Panc1 (cell line): ENCODE measurements at regions not wholly inside any gene's neighbourhood (a gene's known extent, or its start where the extent isn't known, plus 50 kb on each side); places are given as distances from the start of the nearest gene placed in this dataset.

Experiments used
- ATAC-seq: fragments of 200-7000 bp; cut with Tn5 transposase; 2 replicates; pipeline ENCODE4 v1.9.1; 2020; ENCODE audit warnings: mild to moderate bottlenecking, moderate library complexity
- BruUV-seq: library from RNA; stranded (reverse); fragments of 400-500 nt; replicated peaks from 2 replicates; lab custom pipeline; 2021; lab: Mats Ljungman, UMichigan
- CTCF ChIA-PET: fragments of 300-600 bp; sonication (Branson Sonifier 250); formaldehyde crosslinking; loops from one replicate; lab custom pipeline; 2022; ENCODE audit warnings: antibody characterized with exemption; lab: Charles Lee
- POLR2A ChIA-PET: fragments of 300-600 bp; sonication (Branson Sonifier 250); formaldehyde crosslinking; loops from one replicate; lab custom pipeline; 2022; ENCODE audit warnings: antibody characterized with exemption; lab: Charles Lee
- DNase-seq: peaks from one replicate; pipeline ENCODE4 v3.0.0-alpha.2; 2010; ENCODE audit warnings: low read depth, low spot score
- H3K27ac ChIP-seq: 2 replicates; pipeline ENCODE4 v1.5.1; 2011; ENCODE audit warnings: mild to moderate bottlenecking, low read length, inconsistent platforms
- H3K27me3 ChIP-seq: fragments of 200-500 bp; sonication (Bioruptor generic); 2 replicates; pipeline ENCODE4 v1.6.0; 2014; ENCODE audit warnings: low read length, inconsistent platforms; ENCODE audit not compliant: control insufficient read depth, insufficient read depth
- H3K36me3 ChIP-seq: fragments of 200-500 bp; sonication (Bioruptor generic); 2 replicates; pipeline ENCODE4 v1.5.1; 2014; ENCODE audit warnings: inconsistent platforms, mild to moderate bottlenecking, low read length, moderate library complexity; ENCODE audit not compliant: control insufficient read depth, insufficient read depth
- H3K4me1 ChIP-seq: 2 replicates; pipeline ENCODE4 v1.5.1; 2011; ENCODE audit warnings: inconsistent platforms, mild to moderate bottlenecking, low read length, moderate library complexity; ENCODE audit not compliant: control insufficient read depth, insufficient read depth
- H3K4me3 ChIP-seq, 2 experiments: 2 replicates each; pipeline ENCODE4 v1.5.1; 2011 to 2012; ENCODE audit warnings: low read depth in 2 of 2, low read length in 2 of 2, mild to moderate bottlenecking in 2 of 2, inconsistent platforms in 1 of 2, moderate library complexity in 1 of 2
- H3K9me3 ChIP-seq: fragments of 200-500 bp; sonication (Bioruptor generic); 2 replicates; pipeline ENCODE4 v1.5.1; 2014; ENCODE audit warnings: low read depth, mild to moderate bottlenecking, inconsistent platforms, low read length, moderate library complexity; ENCODE audit not compliant: control insufficient read depth, insufficient read depth
- POLR2AphosphoS5 ChIP-seq: IDR thresholded peaks from 2 replicates; pipeline ENCODE4 v1.6.1; 2012; ENCODE audit warnings: mild to moderate bottlenecking, low read depth, low read length, moderate library complexity
- SIN3A ChIP-seq: IDR thresholded peaks from 2 replicates; pipeline ENCODE4 v1.6.1; 2012; ENCODE audit warnings: low read depth, mild to moderate bottlenecking, low read length, moderate library complexity, borderline replicate concordance; ENCODE audit not compliant: insufficient read depth
- TCF7L2 ChIP-seq: IDR thresholded peaks from 2 replicates; pipeline ENCODE4 v1.6.1; 2011; ENCODE audit warnings: mild to moderate bottlenecking, low read depth, low read length, inconsistent platforms
- in situ Hi-C: cut with HindIII; loops from 2 replicates; pipeline ENCODE4 v1.10.0; 2016; ENCODE audit warnings: low sequenced_read_pairs, low pct_unique_long_range_greater_than_20kb
- intact Hi-C: fragments of 100-400 bp; cut with micrococcal nuclease; formaldehyde crosslinking; loops from one replicate; pipeline ENCODE4 v1.10.0; 2022; ENCODE audit not compliant: unreplicated experiment
- TF ChIP-seq, protein P1 (sequence below), 2 experiments: IDR thresholded peaks; 2 replicates each; pipeline ENCODE4 v1.6.1; 2011 to 2012; ENCODE audit warnings: low read depth in 2 of 2, control low read depth in 1 of 2, low read length in 1 of 2, mild to moderate bottlenecking in 1 of 2, moderate library complexity in 1 of 2; ENCODE audit not compliant: insufficient read depth in 1 of 2
- TF ChIP-seq, protein P2 (sequence below): fragments of 450-650 bp; IDR thresholded peaks from 2 replicates; pipeline ENCODE4 v1.5.1; 2017; ENCODE audit warnings: mild to moderate bottlenecking

GRCh38 chr3:67737140-67737539 is 82.7 kb upstream of the SUCLG2 start:
- H3K27ac ChIP-seq: no peak overlapping the region
- TF ChIP-seq, protein P1, sequence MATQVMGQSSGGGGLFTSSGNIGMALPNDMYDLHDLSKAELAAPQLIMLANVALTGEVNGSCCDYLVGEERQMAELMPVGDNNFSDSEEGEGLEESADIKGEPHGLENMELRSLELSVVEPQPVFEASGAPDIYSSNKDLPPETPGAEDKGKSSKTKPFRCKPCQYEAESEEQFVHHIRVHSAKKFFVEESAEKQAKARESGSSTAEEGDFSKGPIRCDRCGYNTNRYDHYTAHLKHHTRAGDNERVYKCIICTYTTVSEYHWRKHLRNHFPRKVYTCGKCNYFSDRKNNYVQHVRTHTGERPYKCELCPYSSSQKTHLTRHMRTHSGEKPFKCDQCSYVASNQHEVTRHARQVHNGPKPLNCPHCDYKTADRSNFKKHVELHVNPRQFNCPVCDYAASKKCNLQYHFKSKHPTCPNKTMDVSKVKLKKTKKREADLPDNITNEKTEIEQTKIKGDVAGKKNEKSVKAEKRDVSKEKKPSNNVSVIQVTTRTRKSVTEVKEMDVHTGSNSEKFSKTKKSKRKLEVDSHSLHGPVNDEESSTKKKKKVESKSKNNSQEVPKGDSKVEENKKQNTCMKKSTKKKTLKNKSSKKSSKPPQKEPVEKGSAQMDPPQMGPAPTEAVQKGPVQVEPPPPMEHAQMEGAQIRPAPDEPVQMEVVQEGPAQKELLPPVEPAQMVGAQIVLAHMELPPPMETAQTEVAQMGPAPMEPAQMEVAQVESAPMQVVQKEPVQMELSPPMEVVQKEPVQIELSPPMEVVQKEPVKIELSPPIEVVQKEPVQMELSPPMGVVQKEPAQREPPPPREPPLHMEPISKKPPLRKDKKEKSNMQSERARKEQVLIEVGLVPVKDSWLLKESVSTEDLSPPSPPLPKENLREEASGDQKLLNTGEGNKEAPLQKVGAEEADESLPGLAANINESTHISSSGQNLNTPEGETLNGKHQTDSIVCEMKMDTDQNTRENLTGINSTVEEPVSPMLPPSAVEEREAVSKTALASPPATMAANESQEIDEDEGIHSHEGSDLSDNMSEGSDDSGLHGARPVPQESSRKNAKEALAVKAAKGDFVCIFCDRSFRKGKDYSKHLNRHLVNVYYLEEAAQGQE (IDR thresholded peaks at IDR 0.05; ENCODE audit: insufficient read depth in 1 of 2, low read depth in 2 of 2, low read length in 1 of 2): no peak
- TF ChIP-seq TCF7L2 (no peak), POLR2AphosphoS5 (no peak), SIN3A (no peak)
- TF ChIP-seq, protein P2, sequence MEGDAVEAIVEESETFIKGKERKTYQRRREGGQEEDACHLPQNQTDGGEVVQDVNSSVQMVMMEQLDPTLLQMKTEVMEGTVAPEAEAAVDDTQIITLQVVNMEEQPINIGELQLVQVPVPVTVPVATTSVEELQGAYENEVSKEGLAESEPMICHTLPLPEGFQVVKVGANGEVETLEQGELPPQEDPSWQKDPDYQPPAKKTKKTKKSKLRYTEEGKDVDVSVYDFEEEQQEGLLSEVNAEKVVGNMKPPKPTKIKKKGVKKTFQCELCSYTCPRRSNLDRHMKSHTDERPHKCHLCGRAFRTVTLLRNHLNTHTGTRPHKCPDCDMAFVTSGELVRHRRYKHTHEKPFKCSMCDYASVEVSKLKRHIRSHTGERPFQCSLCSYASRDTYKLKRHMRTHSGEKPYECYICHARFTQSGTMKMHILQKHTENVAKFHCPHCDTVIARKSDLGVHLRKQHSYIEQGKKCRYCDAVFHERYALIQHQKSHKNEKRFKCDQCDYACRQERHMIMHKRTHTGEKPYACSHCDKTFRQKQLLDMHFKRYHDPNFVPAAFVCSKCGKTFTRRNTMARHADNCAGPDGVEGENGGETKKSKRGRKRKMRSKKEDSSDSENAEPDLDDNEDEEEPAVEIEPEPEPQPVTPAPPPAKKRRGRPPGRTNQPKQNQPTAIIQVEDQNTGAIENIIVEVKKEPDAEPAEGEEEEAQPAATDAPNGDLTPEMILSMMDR: no peak

DNA sequence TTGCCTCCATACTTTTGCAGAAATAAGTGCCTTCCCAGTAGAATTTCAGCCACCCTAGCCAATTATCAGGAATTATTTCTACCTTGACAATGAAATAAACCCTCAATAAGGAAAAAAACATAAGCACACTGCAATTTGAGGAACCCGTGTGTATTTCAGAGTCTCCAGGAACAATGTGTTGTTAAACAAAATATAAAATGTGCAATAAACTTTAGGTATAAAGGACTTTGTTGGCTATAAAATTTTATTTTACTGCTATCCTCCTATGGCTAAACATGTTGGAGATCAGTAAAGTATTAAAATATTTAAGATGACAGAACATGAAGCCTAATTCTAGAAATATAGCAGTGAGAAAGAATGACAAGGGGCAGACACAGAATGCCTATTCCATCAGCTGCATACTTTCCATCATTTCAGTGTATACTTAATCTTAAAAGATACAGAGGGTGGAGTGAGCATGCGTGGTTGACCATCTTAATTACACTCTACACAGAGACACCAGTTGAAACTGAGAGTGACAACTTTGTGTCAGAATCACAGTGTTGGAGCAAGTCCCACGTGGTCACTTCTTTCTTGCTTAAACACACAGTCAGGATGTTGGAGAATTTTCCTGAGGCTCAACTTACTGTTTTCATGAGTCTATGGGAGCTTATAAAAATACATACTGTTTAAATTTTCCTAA is 79.0 kb upstream of the SUCLG2 start:
- Histone ChIP-seq H3K36me3 (no peaks in the 10 kb centered on the region), H3K27me3 (no peaks in the 10 kb centered on the region), H3K9me3 (no peaks in the 10 kb centered on the region), H3K4me3 (no peak overlapping the region), H3K27ac (no peak overlapping the region), H3K4me1 (no peaks in the 10 kb centered on the region)
- ATAC-seq: no peak
- in situ Hi-C loops: no loop called here
- intact Hi-C loops: no loop called here
- BruUV-seq: no TSS peak
- POLR2A ChIA-PET: no interaction called here
- CTCF ChIA-PET: no interaction called here
- no peak for TF ChIP-seq SIN3A
- no peak for TF ChIP-seq TCF7L2
- no peak for TF ChIP-seq POLR2AphosphoS5
- TF ChIP-seq, protein P1 (IDR thresholded peaks at IDR 0.05; ENCODE audit: insufficient read depth in 1 of 2, low read depth in 2 of 2, low read length in 1 of 2): no peak
- TF ChIP-seq, protein P2: no peak
- DNase-seq: no peak

More at GRCh38 chr3:67737140-67737539, 82.7 kb upstream of the SUCLG2 start:
- H3K36me3 ChIP-seq: no peaks in the 10 kb centered on the region
- no peak overlapping the region for H3K4me3 ChIP-seq
- ATAC-seq (no peak), DNase-seq (no peak)
- H3K4me1 ChIP-seq: no peaks in the 10 kb centered on the region
- ChIA-PET POLR2A (no interaction called here), CTCF (no interaction called here)
- BruUV-seq: no TSS peak
- intact Hi-C loops: no loop called here
- in situ Hi-C loops: no loop called here
- H3K27me3 ChIP-seq: no peaks in the 10 kb centered on the region
- H3K9me3 ChIP-seq: no peaks in the 10 kb centered on the region
